HG03432 (cell line): ENCODE measurements at regions not wholly inside any gene's neighbourhood (a gene's known extent, or its start where the extent isn't known, plus 50 kb on each side); places are given as distances from the start of the nearest gene placed in this dataset.

Experiments
- ATAC-seq: cut with Tn5 transposase; IDR thresholded peaks from one replicate; pipeline ENCODE4 v1.9.1; 2021; ENCODE audit warnings: mild to moderate bottlenecking, moderate library complexity; ENCODE audit not compliant: unreplicated experiment

DNA sequence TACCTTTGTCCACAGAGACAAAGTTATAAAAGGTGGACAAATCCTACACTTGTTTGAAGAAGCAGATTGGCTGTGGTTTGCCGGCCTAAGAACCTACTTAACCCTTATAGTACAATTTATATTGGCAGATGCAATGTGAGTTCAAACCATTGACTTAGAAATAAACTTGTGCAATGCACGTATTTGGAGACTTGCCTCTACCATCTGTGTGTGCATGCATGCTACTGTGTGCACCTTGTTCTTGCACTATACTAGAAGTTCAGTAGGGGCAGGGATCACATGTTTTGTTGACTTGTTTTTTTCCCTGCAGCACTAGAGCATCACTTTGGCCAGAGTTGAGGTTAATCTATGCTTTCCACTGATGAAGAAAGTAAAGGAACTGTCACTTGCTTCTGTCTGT is 163.1 kb upstream of the SERP2 start:
- ATAC-seq, result no peak

DNA sequence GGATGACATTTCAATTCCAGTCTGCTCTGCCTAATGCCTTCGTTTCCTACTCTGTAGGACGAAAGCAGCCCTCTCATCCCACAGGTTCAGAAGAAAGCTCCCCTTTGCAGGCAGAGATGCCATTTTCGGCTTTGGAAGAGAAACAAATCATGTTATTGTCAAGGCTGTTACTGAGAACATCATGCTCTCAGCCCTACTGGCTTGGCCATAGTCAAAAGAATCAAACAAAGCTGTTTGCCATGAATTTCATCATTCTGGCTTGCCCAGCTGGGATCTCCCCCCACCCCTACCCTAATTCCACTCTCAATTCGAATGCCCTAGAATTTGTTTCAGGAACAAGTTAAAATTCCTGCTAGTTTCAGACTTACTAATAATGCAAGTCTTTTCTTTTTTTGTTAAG is 162.3 kb upstream of the SERP2 start:
- ATAC-seq, result no peak

DNA sequence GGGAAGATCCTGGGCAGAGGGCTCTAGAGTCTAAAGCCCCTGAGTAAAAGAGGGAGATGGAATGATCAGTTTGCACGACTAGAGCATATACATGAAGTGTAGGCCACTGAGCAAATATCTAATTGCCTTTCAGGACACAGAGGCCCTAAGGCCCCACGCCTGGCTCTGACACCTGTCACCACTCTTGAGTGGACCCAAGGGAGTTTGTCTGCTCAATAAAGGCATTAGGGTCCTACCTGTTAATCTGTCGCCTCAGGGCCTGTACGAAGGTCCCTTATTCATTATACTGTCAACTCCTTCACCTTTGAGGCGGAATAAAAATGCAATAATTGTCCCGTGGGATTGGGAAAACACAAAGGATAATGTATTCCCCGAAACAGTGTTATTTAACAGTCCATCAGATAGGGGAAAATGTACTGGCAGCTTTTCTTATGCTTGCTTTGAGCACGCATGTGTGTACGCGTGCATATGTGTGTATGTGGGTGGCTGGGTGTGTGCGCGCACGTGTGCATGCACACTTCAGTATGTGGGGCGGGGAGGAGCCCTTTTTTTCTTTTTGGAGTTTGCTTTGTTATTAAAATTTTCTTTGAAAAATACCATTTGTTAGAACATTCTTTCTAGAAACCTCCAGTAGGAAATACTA is 161.8 kb upstream of the SERP2 start:
- ATAC-seq, result no peak

DNA sequence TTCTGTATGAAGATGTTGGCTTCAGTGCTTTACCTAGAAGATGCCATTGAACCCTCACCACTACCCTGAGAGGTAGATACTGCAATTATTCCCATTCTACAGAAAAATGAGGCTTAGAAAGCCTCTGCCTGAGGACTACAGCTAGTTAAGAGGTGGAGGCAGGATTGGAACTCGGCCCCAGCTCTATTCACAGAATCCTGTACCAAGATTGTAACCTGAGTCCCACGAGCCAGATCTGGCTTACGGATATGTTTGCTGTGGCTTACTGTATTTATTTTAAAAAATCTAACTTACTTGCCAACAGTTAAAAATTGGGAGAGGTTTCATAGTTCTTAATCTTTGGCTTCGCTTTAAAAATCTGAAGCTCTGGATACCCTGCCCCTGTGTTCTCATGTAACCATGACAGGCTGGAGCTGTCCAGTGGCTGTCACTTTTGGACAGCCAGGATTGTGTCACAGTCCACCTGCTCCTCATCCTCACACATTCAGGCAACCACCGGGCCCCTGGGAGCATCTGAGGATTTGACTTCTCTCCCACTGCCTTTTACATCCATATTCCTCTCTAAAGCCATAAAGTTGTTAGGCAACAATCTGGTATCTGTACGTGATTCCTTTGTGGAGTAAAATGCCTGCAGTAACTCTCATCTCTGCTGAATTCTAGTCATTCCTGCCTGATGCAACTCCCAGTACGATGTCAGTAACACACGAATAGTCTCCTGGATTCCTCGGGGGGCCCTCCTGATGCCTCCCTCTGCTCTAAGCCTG is 160.8 kb upstream of the SERP2 start:
- no peak for ATAC-seq

DNA sequence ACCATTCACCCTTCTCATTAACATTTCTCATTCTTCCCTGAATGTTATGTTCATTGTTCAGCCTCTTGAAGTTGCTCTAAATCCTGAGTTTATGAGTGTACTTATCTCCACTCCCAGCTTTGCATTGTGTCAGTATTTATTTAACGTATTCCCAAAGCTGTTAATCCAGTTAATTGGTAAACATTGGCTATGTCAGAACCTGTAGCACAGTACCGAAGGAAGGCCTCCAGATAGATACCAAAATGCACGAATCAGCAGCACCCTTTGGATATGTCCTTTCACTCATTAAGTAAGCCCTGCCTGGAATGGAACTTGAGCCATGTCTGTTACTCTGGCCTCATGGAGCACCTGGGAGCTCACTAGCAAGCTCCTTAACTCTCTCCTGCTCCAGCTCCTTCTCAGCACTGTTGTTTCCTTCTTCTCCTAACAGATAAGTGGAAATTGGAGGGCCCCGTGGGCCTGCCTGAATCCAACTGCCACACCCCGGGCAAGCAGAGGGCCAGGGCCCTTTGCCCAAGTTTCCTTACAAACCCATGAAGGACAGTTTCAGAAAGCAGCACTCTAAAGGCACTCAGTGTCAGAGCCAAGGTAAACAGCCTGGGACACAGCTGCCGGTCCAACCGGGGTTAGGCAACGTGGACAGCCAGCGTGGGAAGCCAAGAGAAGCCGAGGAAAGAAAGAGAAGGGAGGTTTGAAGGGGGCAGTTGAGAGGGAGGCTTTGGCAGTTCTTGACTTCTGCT is 155.0 kb upstream of the SERP2 start:
- ATAC-seq, result no peak

DNA sequence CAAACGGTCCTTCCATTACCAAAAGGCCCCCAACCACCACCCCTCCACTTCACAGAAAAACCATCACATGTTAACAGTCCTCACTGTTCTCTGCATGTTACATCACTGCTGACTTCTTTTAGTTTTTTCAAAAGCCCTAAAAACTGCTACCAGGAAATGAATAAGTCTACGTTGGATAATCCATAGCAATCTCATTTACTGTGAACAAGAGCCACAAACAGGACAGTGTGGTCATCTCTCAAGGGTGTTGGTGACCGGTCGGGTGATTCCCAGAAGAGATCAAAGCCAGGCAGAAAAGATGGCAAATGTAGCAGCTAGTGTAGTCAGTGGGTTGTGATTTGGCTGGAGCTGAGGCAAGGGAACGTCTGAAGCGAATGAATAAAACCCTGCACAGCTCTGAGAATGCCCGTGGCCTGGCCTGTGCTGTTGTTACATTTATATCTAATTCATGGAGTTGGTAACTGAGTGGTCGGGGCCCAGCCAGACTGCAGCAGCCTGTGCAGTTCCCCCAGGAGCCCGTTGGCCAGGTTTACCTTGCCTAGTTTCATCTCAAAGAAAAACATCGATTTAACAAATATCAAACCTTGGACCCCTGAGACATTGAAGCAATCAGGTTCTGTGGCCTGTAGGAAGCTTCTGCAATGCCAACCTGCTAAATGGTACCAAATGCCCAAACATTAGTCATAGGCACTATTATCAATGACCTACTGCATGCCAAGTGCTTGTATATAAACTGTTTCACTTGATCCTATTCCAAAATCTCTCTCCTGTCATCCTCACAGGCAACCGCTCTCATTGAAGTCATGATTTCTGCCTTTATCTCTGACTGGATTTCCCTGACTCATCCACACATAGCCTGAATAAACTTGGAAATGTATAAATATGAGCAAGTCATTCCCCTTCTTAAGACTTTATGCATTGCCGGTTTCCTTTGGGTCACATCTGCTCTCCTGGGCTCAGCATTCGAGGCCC is 153.8 kb upstream of the SERP2 start:
- no peak for ATAC-seq

DNA sequence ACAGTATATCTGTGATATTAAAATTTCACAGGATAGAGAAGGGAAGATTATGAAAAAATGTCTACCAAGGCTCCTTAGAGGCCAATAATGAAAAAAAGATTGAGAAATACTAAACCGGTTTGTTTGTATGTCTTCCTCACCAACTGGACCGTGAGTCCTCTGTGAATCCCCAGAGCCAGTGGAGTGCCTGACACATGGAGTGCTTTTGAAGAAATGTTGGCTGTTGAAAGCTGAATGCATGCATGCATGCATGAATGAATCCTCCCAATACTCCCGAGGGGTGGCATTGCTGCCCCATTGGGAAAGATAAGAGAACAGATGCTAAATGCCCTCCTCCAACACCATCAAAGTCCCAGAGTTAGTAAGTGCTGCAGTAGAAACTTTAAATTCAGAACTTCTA is 152.7 kb upstream of the SERP2 start:
- ATAC-seq, result no peak

DNA sequence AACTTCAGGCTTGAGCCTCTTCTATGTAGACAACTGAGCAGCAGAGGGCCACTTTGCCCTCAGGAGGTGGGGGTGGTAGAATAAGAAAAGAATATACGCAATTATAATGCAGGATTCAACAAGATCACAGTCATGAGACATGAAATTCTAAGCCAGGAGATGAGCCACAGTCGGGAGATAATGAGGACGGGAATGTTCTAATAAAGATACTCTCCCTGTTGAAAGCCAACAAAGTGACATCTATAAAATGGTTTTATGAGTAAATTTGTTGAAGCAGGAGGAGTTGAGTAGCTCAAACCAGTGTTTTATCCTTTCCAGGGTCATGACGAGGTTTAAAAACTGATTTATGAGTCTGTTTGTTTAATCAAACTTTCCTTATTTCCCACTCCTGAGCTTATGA is 152.0 kb upstream of the SERP2 start:
- no peak for ATAC-seq

DNA sequence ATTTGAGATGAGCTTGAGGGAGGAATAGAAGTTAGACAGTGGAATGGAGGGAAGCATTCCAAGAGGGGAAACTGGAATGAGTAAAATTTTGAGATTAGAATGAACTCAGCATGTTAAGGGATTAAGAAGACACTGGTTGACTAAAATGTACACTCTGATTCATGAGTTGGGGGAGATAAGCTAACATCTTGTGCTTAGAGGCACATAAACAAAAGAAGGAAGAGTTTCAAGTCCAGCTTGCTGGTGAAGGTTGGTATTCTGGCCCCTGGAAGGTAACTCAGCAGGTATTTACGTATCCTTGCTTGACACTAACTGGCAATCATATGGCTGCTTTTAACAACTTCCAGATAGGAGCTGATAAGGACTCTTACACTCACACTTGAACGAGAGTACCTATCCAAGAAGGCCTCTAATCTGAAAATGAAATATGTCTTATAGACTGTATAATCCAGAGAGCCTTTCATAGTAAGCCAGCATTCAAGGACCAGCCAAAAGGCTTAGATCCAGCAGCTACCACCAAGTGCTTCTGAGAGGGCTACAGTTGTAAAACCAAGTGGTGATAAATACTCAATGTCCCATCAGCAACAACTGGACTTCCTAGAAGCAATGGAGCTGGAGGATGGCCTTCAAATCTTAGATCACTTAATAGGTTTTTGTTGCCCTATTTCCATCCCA is 149.7 kb upstream of the SERP2 start:
- no peak for ATAC-seq

DNA sequence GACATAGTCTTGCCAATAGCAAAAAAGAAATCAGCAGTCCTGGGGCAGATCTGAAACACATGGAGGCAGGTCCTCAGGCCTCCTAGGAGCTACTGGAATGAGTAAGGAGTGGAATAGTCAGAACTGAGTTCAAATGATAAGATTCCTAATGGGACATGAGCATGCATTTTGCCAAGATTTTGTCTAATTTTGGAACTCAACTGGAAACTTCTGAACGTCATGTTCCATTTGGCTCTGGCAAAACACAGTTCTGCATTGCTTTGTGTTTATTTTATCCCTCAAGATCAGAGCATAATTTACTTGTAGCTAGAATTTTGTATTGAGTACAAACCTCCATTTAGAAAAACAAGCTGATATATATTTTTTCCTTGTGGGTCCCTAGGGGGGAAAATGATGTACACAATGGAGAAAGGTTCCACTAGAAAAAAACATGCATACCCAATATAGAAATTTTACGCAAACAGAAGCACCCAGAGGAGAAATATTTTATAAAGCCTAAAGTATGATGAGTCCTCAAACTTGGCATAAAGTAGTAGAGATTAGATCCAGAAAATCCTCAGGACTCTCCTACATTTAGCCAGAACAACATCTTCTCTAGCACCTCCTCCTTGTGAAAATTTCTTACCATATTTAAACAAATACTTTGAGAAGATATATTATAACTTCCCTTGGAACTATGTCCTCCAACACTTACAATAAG is 149.0 kb upstream of the SERP2 start:
- no peak for ATAC-seq

DNA sequence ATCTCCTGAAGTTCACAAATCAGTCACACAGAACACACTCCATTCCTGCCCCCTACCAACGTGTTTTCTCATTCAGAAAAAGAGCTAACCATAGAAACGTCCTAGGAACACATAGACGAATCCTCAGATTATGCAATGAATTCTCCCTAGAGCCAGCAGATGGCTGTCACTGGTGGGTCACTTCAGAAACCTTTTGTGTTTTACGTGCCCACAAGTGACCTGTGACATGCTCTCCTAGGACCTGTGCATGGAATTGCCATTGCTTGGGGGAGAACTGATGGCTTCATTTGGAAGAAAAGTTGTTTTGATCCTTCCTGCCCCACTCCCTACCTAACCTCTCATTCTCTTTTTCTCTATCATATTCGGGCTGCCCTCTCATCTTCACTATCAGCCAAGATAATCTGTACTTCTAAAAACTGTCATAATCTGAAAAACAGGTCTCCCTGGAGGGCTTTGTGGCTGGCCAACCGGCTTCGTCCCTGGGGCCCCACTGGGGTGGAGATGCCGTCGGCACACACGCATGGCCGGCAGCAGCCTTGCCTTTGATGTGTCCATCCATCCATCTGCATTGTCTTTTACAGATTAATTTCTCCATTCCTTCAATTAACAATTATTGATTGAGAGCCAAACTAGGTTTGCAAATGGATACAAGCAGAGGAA is 144.1 kb upstream of the SERP2 start:
- no peak for ATAC-seq

DNA sequence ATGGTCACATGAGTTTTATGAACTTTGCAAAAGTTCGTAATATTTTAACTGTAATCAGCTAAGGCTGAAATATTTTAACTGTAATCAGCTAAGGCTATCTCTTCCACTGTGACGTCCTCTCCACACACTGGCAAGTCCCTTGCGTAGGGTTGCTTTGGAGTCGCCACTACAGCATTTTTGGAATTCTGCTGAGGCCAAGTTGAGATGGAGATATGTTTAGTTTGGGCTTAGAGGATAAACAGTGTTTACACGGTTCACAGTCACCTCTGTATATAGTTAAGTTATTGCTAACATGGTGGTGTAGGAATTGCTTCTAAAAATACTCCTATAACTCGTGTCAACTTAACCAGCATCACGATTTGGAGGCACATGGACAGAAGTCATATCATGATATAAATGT is 143.6 kb upstream of the SERP2 start:
- ATAC-seq, result no peak

DNA sequence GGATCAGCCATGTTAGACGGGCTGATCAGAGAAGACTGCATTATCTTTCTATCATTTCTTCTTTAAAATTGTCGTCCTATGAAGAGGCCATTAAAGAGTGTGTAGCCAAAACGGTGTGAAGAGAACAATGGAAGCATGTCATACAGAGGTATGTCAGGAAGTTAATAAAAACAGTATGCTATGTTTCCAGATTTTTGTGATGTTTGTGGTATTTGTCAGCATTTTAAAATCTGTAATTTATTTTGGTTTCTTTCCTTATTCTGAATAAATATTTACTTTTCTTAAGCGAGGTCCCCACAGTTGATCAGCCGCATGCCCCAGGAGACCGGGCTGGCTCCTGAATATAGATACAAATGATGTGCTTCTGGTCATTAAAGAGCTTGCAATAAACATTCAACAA is 142.9 kb upstream of the SERP2 start:
- no peak for ATAC-seq

DNA sequence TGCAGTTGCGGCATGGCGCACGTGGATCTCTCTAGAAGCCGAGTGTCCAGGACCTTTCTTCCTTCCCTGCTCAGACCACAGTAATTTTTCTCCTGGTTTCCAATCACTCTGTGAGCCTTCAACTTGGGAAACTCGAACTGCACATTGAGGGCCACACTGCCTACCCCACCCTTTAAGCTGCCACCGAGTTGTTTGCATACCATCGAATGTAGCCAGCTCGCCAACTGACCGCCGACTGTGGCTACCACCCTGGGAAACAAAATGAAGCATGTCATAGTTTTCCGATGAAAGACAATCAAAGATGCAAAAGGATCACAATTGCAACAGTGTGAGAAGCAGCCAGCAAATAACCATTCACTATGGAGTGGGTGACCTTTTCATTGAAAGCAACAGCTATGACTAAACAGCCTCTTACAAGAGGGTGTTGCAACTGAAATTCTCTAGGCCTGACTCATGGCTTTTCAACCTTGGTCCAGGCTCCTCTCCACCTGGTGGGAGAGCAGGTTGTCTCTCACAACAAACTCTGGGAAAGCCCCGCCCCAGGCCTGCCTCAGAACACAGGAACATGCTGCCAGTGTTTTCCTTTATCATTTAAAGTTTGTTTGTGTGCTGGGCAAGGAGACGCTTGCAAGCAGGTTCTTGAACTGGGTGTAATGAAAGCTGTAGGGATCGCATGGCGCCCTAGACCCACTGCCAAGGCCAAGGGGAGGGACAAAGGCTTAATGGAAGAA is 141.7 kb upstream of the SERP2 start:
- no peak for ATAC-seq

DNA sequence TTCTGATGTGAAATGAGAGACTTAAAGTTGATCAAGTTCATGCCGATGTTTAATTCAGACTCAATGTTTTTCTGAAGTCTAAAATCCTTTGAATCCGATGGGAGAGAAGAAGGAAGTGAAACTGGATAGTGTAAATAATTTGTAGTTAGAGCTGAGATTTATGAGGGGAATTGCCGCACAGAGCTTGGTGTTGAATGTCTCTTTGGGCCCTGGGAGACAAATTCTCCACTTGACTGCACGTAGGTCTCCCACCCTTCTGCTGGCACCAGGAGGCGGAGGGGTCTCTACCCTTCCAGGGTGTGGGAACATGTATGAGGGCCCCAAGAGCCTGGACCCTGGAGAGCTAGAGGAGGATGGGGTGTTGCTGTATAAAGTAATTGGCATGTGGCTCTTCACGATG is 140.8 kb upstream of the SERP2 start:
- no peak for ATAC-seq

DNA sequence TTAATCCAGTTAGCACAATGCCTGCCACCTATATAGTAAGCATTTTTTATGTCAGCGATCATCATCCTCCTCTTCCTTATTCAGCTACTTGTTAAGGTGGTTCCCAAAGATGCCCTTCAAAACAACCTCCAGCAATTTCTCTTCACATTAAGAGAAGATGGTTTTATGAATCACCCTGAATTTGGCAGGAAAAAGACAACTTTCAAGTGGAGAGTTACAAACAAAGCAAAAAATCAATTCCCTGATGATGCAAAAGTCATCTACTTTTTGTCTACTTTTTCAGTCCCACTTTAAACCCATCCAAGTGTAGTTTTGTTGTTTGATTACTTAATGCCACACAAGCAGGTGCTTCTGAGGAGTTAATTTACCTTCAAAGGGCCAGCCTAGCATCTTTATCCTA is 139.1 kb upstream of the SERP2 start:
- ATAC-seq, result no peak

DNA sequence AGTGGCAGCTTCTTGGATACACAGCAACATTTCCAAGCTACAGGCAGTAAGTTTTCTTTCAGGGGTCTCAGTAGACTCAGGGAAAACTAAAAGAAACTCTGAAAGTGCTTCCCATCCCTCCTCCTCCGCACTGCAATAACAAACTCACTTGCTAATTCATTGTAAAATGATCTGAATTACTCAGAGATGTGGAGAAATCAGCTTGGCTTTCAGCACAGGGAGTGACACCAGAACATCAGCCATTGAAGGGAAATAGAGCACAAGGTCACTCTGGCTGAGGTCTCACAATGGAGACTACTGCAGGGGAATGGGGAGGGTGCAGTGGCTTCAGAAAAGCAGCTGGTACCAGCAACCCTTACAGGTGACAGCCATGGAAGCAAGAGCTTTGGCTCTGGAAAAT is 137.3 kb upstream of the SERP2 start:
- no peak for ATAC-seq

DNA sequence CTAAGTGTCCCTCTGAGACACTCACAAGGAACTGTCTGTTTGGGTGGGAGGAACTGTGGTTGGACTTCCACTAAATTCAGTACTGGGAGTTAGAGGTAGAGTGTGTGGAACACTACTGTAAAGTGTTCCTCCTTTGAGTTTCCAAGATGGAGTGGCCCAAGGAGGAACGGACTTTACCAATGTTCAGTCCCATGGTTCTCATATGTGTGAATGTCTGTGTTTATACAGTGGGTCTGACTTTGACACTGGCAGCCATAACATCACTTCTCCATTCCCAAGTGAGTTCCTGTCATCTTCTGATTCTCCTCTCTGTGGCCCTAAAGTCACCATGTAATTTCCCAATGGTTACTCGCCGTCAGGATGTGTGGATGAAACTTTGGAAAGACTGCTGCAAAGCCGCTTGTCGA is 136.8 kb upstream of the SERP2 start:
- no peak for ATAC-seq
